NCI-H146 treated with DMSO at 0.1 percent for 48 hours (cell line): ENCODE measurements at regions not wholly inside any gene's neighbourhood (a gene's known extent, or its start where the extent isn't known, plus 50 kb on each side); places are given as distances from the start of the nearest gene placed in this dataset.
"Not testable (repeated sequence)": the region's sequence is repeated elsewhere in the genome, so short reads cannot be mapped to it uniquely, and the experiment has no call there.

Source experiments
- DNase-seq: peaks from one replicate; lab custom pipeline; 2025; ENCODE audit not compliant: unreplicated experiment; lab: John Stamatoyannopoulos, UW

DNA sequence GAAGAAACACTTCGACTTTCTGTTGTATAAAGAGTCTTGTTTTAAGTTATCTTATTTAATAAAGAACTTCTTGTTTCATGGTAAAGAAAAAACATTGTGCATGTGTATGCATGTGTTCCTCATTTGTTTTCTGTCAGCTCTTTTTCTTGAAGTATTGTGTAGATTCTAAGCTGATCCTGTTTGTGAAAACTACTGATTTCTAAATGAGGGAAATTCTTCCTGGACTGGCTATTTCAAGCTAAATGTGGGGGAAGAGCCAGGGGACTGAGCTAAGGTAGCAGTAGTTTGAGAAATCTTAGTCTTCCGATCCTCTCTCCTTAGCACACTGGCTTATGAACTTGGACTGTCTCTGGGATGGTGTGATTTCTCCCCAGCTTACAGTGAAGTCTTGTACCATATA, 56.4 kb upstream of the RBMS1 start:
- no peak for DNase-seq

DNA sequence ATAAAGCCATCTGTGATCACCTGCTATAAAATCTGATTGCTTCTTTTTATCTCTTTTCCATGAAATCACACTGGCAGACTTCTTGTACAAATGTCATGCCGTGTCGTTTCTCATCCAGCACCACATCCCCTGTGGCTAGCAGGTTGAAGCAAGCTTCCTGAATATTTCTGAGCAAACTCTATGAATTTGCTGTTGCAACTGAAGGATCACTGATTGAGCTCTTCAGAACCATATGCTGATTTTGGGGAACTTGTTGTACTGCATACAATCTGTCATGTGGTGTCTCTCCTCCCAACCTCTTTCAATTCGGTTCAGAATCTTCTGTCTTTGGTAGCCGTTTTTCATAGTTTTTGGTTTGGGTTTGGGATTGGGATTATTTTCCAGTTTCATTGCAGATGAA, 57.7 kb upstream of the RBMS1 start:
- no peak for DNase-seq

DNA sequence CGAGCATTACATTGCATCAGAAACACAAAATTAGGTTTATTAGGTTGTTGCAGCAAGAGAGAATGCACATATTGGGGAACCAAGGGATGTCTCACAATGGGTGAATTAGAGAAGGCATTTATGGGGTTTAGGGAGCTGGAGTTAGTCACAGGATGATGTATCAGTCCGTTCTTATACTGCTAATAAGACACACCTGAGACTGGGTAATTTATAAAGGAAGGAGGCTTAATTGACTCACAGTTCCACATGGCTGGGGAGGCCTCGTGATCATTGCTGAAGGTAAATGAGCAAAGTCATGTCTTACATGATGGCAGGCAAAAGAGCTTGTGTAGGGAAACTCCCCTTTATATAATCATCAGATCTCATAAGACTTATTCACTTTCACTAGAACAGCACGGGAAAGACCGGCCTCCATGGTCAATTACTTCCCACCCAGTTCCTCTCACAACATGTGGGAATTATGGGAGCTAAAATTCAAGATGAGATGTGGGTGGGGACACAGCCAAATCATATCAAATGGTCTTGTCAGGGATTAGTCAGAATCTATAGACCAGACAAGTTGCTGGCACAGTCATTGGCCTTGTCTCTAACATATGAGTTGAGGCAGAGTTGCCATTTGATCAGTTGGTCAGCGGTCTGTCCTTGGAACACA, 61.9 kb upstream of the RBMS1 start:
- no peak for DNase-seq

DNA sequence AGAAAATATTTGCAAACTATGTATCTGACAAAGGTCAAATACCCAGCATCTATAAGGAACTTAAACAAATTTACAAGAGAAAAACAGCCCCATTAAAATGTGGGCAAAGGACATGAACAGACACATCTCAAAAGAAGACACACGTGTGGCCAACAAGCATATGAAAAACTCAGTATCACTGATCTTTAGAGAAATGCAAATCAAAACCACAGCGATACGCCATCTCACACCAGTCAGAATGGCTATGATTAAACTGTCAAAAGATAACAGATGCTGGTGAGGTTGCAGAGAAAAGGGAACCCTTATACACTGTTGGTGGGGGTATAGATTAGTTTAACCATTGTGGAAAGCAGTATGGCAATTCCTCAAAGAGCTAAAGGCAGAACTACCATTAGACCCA, 64.3 kb upstream of the RBMS1 start:
- no peak for DNase-seq

DNA sequence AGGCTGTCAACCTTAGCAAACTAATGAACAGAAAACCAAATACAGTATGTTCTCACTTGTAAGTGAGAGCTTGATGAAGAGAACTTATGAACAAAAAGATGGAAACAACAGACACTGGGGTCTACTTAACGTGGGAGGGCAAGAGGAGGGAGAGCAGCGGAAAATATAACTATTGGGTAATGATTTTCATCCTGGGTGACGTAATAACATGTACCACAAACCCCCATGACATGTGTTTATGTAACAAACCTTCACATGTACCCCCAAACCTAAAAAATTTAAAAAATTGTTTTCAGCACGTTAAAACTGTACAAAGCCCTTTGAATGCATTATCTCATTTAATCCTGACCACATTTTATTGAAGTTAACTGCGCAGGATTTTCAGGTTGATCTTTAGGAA, 64.9 kb upstream of the RBMS1 start:
- no peak for DNase-seq

DNA sequence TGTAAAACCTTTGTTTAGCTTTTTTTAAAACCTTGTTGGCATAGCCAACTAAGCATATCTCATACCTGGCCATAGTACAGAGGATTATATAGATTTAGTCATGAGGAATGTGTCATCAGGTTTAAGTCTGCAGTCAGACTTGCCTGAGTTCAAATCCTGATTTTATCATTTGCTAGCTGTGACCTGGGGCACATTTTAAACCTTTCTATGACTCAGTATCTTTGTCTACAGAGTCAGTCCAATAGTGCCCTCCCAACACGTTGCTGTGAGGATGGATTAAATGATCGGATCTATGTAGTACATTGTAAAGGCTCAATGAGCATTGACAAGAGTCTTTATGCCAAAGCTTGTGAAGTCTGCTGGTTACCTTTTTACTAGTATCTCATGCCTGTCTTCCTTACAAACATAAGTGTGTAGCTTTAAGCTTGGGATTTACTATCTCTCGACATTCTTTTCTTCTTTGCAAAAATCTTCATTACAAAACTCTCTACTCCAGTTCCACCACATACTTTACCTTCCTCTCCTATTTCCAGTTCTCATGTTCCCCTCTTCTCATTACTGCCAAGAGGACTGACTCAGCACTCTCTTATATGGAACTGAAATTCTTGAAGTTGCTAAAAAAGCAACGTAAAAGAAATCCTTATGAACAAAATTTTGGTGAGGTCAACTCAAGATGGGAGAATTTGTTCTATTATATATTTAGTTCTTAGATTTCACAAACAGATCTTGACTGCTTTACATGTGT, 68.1 kb upstream of the RBMS1 start:
- no peak for DNase-seq

DNA sequence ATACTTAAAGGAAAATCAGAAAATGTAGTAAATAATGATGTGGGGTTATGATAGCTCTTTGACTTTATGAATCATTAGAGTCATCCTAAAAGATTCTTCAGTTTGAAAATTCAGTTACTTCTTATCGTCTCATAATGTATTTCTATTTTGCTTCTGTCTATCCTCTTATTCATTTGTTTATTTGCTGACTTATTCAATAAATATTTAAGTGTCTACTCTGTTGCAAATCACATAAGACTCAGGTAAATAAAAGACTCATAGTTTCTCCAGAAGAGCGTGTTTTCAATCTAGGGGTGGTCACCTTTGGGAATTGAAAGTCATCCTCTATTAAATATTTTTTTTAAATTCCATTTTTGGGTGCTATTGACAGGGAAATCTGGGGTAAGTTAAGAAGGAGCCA, 69.1 kb upstream of the RBMS1 start:
- DNase-seq = no peak

DNA sequence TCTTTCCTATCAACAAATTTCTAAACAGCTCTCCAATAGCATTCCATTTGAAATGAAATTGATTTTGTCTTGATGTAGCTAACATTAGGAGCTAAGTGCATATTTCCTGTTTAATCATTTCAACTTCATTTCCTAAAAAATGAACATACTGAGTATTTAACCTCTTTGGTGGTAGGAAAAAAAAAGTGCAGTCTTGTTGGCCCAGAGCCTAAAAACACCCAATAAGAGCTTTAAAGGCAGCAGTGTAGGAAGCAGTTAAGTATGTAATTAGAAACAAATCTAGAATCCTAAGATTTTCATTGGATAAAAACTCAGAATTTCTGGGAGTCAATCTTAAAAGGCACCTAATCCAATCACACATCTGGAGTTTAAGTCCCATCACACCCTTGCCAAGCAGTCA, 71.0 kb upstream of the RBMS1 start:
- DNase-seq = no peak

DNA sequence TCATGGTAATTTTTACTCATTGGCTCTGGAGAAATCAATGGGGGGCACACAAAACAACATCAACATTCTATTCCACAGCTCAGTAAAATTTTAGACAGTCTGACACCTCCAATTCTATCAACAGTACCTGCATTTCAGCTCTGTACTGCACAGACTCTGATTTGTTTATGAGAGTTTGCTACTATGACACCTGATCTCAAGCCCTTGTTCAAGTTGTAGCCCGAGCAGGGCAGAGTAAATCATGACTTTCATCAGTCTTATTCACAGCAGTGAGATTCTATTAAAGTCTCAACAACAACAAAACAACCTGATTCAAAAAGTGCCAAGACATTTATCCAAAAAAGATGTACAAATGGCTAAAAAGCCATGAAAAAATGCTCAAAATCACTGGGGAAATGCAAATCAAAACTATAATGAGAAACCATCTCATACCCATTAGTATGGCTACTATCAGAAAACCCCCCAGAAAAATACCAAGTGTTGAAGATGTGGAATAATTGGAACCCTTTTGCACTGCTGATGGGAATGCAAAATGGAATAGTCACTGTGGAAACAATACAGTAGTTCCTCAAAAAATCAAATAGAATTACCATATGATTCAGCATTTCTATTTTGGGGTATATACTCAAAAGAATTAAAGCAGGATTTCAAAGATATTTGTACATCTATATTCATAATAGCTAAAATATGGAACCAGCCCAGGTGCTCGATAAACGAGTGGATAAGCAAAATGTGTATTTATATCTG, 71.7 kb upstream of the RBMS1 start:
- no peak for DNase-seq

DNA sequence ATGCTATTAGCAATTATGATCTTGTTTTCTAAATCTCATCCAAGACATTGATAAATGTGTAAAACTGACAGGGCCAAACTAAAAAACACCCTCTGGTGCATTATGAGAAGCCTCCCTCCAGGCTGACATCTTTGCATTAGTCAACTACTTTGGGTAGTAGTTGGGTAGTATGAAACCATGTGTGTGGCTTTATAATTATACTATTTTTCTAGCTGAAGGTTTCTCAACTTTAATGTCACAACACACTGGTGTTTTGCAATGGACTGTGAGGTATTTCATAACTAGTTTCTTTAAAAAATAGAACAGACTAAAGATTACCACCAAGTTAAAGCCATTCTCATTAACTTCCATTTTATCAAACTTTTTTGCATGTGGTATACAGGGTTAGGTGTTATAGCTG, 73.1 kb upstream of the RBMS1 start:
- no peak for DNase-seq

DNA sequence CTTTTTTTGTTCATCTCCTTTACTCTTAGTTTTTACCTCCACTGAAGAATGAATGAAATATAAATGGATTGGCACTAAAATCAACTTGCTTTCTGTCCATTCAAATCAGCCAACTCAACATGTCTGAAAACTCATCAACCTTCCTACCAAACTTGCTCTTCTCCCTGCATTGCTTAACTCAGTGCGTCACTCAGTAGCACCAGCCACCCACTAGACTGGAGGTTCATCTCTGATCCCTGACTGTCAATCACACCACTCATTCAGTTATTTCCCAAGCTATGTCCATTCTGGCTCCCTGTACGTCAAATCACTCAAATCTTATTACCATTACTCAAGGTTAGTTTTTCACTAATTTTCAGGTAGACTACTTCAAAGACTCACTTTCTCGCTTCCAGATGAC, 75.2 kb upstream of the RBMS1 start:
- DNase-seq = no peak

DNA sequence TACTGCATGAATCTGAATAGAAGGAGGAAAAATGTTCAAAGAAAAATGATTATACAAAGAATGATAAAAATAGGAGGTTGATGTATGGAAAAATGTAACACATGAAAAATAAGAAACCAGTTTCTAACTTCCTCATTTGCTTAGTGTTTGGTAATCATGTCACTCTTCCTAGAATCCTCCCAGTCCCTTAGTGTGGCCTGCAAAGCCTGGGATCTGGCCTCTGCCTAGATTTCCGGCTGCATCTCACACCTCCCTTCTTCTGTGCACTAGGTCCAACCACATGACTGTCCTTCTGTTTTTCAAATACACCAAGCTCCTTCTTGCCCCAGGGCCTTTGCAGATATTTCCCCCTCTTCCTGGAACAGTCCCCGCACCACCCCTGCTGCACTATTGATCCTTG, 76.8 kb upstream of the RBMS1 start:
- no peak for DNase-seq

DNA sequence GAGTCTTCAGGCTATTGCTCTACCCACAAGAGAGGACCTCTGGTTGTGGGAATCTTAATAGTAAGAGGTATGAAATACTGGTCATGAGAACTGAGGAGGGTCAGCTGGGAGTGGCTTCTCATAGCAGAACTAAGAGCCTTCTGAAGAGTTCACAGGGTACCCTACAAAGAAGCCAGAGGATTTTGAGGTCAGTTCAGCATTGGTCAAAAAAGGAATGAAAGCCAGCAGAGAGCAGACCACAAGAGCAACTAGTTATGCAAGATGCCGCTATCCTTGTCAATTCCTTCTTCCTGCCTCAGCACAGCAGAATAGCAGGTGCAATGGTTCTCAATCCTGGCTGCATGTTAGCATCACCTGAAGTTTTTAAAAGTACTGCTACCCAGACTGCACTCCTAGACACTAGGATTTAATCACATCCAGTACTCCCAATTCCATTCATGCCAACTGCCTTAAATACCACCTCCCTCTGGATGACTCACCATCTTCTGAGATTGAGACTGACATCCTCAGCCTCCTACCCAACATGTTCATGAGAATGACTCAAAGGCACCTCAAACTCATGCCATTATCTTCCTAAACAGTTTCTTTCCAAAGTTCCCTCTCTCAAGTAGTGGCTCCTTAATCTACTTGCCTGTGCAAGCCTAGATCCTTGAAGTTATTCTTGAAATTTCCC, 81.0 kb upstream of the RBMS1 start:
- DNase-seq = no peak

DNA sequence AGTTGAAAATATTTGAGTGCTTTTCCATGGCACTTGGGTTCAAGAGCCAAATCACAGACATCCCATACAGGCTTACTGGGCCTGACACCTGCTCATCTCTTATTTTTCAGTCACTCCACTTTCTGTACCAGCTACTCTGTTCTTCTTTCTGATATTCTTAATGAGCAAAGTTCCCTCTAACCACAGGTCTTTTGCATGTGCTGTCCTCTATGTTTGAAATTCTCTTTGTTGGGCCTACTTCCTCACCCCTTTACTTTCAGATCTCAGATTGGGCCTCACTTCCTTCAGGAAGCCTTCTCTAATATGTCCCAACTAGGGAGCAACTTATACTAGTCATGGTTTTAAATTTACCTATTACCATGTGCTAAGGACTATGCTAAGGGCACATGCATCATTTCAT, 81.8 kb upstream of the RBMS1 start:
- DNase-seq = no peak

DNA sequence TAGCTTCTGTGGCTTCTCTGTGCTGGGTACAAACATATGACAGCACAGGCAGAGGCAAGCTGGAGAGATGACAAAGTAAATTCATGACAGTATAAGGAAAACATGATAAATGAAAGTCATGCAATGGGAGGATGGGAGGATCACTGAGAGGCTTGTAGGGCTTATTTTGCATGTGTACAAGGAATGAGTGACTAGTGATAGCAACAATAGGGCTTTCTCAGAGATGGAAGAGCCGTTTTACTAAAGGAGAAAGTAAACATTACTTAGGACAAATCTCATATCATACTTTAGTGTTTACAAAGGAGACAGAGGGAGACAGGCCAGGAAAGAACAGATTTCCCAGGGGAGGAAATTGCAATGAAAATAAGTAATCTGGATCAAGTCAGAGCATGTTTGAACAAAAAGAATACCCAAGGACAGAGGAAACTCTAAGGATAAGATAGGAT, 82.5 kb upstream of the RBMS1 start:
- DNase-seq = no peak

DNA sequence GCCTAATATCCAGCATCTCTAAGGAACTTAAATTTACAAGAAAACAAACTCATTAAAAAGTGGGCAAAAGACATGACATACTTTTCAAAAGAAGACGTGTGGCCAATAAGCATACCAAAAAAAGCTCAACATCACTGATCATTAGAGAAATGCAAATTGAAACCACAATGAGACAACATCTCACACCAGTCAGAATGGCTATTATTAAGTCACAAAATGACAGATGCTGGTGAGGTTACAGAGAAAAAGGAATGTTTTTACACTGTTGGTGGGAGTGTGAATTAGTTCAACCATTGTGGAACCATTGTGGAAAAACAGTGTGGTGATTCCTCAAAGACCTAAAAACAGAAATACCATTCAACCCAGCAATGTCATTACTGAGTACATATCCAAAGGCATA, 83.5 kb upstream of the RBMS1 start:
- not testable (repeated sequence) for DNase-seq

DNA sequence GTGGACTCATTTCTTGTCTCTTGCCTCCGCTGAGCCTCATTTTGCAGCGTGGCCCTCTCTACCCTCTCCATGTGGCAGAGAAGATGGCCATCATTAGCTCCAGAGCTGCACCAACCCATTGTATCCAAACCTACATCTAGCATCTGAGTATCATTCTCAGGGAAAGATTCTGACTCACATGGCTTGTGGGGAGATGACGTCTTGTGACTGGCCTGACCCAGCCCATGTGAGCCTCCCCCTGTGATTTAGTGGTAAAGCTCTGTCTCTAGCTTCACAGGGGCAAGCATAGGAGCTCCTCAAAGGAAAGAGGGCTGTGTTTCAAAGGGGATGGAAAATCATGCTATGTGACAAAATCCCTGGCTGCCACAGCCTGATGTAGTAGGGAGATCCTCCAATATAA, 87.4 kb upstream of the RBMS1 start:
- no peak for DNase-seq

DNA sequence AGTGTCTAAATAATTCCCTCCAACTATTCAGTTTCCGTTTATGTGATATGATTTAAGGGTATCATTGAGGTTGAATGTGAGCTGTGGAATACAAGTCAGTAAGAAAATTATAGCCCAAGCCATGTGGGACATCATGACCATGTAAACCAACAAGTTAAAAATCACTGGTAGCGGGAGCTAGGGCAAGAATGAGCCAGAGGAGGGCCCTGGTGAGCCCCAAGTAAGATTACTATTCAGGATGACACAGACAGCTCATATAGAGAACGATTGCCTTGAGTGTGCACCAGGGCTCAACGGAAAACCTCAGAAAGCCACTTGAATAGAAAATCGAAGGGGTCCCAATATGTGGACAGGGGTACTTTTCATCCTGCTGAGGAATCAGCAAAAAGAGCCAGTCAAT, 87.8 kb upstream of the RBMS1 start:
- no peak for DNase-seq

DNA sequence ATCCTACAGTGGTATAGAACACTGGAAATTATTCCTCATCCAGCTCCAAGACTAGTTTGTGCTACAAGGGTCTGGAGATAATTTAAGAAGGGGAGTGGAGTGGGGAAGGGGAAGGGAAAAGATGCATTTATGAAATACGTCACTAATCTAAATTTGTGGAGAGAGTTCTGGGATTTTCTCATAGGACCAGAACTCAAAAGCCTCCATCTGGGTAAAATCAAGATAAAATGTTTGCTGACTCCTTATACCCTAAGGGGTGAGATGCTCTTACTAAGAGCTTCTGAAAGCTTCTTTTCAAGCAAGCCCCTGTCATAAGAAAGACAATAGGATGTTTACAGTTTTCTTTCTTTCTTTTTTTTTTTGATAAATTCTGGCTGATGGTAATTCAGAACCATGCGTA, 88.5 kb upstream of the RBMS1 start:
- DNase-seq = no peak

DNA sequence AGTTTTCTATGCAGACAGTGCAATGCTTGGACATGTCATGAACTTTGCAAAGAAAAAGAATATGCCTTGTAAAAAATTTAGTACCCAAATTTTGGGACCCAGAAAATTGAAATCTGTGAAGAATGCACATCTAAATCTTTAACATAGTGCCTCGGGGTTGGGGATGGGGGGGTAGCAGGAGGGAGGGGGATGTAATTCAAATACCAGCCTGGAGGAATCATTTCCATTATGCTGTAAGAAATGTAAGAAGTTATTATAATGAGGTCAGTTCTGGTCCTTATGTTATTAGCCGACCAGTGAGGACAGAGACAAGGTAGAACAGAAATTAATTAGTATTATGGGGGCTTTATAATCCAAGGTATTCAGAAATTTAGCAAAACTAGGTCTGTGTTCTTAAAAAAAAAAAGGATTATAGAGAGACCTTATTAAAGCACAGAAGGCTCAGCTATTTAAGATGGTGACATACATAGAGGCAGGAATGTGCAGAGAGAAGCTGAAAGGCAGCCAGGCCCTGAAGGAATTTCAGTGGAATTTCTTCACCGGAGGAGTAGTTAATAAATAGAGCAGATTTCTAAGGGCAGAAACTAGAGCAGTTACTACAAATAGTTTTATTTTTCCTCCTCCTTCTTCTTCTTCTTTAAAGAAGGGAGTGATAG, 89.0 kb upstream of the RBMS1 start:
- no peak for DNase-seq

DNA sequence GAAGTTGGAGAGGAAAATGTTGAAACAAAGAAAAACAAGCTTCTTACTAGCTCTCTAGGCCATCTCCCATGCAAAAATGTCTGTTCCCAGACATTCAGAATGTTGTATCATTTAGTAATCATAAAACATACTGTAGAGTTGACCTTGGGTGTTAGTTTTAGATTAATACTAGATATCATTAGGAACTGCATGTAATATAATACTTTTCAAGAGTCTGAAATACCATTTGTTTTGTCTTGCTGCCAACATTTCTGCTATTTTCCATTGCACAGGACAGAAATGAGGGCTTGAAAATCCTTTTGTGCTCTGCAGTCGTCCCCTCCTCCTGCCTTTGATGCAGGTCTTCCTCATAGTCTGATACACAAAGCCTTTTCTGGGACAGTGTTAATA, 89.5 kb upstream of the RBMS1 start:
- no peak for DNase-seq
